IPS DF 6.9 (cell line): ENCODE measurements at regions not wholly inside any gene's neighbourhood (a gene's known extent, or its start where the extent isn't known, plus 50 kb on each side); places are given as distances from the start of the nearest gene placed in this dataset.
A peak's percentile ranks its signal among the peaks of the same experiment; 100 is the strongest.

Experiments used
- DNase-seq: peaks from one replicate; pipeline ENCODE4 v3.0.0-alpha.2; 2013; ENCODE audit warnings: low read depth, low spot score
- H3K27ac ChIP-seq: one replicate; pipeline ENCODE4 v1.5.1; 2013; ENCODE audit warnings: low read length, control low read depth
- H3K27me3 ChIP-seq: 2 replicates; pipeline ENCODE4 v1.6.1; 2013; ENCODE audit warnings: mild to moderate bottlenecking, low read length; ENCODE audit not compliant: control insufficient read depth, insufficient read depth
- H3K36me3 ChIP-seq: 2 replicates; pipeline ENCODE4 v1.6.1; 2013; ENCODE audit warnings: low read length; ENCODE audit not compliant: control insufficient read depth, insufficient read depth
- H3K4me1 ChIP-seq: 2 replicates; pipeline ENCODE4 v1.6.1; 2013; ENCODE audit warnings: low read length; ENCODE audit not compliant: control insufficient read depth, insufficient read depth
- H3K4me3 ChIP-seq: 2 replicates; pipeline ENCODE4 v1.5.1; 2013; ENCODE audit warnings: mild to moderate bottlenecking, low read length
- H3K9me3 ChIP-seq: 2 replicates; pipeline ENCODE4 v1.6.1; 2013; ENCODE audit warnings: low read length, inconsistent platforms; ENCODE audit not compliant: control insufficient read depth, insufficient read depth
- WGBS: extraction: QIAGEN DNeasy Blood & Tissue Kit; methylation state at CpG from one replicate; pipeline ENCODE4 v1.1.7; 2013; ENCODE audit warnings: mixed read lengths, missing lambda C conversion rate; ENCODE audit not compliant: insufficient read length, insufficient coverage; 5-methylcytosine and 5-hydroxymethylcytosine counted together

DNA sequence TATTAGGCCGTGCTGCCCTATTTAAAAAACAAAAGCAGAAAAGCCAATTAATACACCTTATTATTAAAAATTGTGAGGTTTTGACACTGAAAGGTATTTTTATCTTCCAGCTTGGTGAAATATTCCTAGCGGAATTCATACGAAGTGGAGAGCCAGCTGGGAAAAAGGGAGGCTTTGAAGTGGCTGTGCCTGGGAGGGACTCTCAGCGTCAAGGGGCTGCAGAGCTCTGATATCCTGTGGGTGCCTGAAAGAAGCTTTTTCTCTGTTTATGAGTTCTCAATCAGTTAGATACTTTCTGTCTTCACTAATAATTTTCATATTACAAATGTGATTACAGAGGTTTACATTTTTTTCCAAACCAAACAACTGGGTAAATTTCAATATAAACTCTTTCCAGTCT, 140.2 kb upstream of the MIR17HG start:
- H3K4me3 ChIP-seq = no peak overlapping the region
- no peaks in the 10 kb centered on the region; the same call in 1 of the 2 replicates for H3K4me1 ChIP-seq
- no peaks in the 10 kb centered on the region for H3K36me3 ChIP-seq
- no peak for DNase-seq
- WGBS = no CpG with 5 or more reads among the region's 4 CpGs
- H3K27ac ChIP-seq = no peak overlapping the region
- H3K9me3 ChIP-seq = no peaks in the 10 kb centered on the region
- H3K27me3 ChIP-seq = no peaks in the 10 kb centered on the region

DNA sequence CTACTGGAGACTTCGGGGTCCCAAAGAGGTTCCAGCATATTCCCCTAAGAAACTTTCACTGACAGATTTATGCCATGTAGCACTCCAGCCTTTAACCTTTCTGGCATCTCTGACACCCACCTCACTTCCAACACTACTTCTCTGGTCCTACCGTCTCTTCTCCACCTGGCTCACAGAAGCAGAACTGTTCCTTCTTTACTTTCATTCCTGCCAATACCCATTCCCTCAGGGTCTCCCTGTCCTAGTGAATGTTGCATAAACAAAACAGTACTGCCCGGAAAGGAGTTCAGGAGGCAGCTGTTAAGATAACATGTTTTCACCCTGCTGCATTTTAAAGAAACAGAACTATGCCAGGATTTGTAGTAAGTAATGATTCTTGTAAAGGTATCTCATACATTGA, 136.0 kb upstream of the MIR17HG start:
- DNase-seq = no peak
- no CpG with 5 or more reads among the region's 3 CpGs for WGBS
- H3K4me1 ChIP-seq = peaks cover 1% of the 10 kb centered on the region; the same call in 1 of the 2 replicates

DNA sequence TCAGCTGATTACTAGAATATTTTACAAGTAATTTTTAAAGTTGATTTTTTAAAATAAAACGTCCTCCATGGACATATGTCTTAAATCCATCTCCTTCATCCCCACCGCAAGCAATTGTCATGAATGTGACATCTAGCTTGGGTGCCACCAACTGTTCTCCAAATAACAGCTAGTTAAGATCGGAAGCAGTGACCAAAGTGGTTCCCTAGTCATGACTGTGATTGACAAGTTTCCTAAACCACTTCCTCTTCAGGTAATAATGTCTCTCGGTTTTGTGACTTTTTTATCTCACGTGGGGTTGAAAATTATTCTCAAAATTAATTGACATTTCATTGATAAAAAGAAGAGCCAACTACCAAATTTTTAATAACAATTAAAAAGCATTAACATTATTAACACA, 135.3 kb upstream of the MIR17HG start:
- H3K27ac ChIP-seq = no peak overlapping the region
- H3K4me3 ChIP-seq = no peak overlapping the region
- no peaks in the 10 kb centered on the region for H3K36me3 ChIP-seq
- H3K27me3 ChIP-seq = no peaks in the 10 kb centered on the region
- peaks cover 1% of the 10 kb centered on the region; the same call in 1 of the 2 replicates for H3K4me1 ChIP-seq
- no peak for DNase-seq
- WGBS = no CpG with 5 or more reads among the region's 5 CpGs
- no peaks in the 10 kb centered on the region for H3K9me3 ChIP-seq

More for the DNA sequence above, 136.0 kb upstream of the MIR17HG start:
- no peak overlapping the region for H3K27ac ChIP-seq
- no peaks in the 10 kb centered on the region for H3K27me3 ChIP-seq
- no peak overlapping the region for H3K4me3 ChIP-seq
- no peaks in the 10 kb centered on the region for H3K36me3 ChIP-seq
- no peaks in the 10 kb centered on the region for H3K9me3 ChIP-seq

DNA sequence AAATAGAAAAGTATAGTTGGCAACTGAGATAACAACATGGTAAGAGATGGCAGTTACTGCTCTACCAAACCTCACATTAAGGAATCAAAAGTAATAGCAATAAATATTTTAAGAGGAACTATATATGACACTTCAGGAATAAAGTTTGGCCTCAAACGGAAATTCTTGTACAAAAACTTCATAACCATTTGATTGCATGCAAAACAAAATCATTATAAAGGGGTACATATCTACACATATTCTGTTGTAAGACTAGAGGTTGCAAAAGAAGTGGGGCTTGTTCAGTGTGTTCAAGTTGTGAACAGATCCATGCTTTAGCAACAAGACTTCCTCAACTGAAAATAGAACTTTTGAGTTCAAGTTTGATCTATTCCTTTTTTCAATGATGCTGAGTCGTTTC, 133.5 kb upstream of the MIR17HG start:
- WGBS = no CpG with 5 or more reads among the region's 2 CpGs
- no peak overlapping the region for H3K27ac ChIP-seq
- H3K4me3 ChIP-seq = no peak overlapping the region
- no peaks in the 10 kb centered on the region for H3K27me3 ChIP-seq
- no peak for DNase-seq
- no peaks in the 10 kb centered on the region for H3K36me3 ChIP-seq
- peaks cover 1% of the 10 kb centered on the region; the same call in 1 of the 2 replicates for H3K4me1 ChIP-seq
- H3K9me3 ChIP-seq = no peaks in the 10 kb centered on the region

DNA sequence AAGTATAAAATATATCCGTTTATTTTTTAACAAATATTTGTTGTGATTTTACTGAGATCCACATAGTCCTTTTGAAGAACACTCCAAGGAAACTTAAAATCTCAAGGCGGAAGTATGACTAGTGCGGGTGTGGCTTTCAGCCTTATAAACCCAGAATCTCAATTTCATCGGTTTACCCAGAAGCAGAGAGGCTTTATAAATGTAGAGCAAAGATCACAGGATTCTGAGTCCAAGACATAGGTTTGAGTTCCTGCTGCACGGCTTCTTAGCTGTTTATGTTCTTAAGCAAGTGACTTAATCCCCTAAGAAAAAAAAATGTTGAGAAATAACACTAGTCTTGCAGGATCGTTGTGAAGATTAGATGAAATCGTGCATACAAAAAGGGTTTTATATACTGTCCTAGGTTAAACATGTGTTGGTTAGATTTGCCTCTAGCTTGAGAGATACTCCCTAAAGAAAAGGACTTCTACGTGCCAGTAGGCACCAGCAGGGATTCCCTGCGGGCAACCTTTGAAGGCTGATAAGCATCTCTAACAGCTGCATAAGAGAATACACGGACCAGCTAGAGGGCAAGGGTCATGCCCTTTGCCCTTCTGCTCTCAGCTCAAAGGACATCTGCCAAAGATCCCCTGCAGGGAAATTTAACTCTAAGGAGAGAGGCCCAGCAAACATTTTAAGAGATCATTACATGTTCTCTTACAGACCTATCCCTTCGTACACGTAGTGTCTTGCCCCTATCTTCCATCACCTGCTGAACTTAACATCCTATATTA, 130.4 kb upstream of the MIR17HG start:
- Histone ChIP-seq H3K36me3 (no peaks in the 10 kb centered on the region), H3K27ac (no peak overlapping the region), H3K9me3 (no peaks in the 10 kb centered on the region; the same call in 1 of the 2 replicates), H3K27me3 (0 out of 2 replicates have a peak, but pooled peaks cover 2% of the 10 kb centered on the region), H3K4me3 (no peak overlapping the region), H3K4me1 (peaks cover 2% of the 10 kb centered on the region; the same call in 1 of the 2 replicates)
- no CpG with 5 or more reads among the region's 12 CpGs for WGBS
- DNase-seq = no peak

DNA sequence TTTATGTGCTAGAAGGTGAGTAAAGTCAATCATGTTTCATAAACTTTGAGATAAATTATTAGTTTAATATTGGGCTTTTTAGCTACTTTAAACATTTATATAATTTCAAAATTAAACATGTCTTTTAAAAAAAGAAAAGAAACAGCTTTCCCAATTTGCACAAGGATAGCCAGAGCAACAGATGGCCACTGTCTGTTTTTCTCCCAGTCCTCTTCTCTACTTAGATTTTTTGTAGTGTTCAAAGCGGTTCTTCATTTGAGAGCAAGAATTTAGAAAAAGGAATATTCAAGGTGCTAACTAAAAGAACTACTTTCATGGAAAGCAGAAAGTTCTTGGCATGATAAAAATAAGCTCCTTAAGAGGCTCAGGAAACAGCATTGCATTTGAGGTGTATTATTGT, 128.3 kb upstream of the MIR17HG start:
- Histone ChIP-seq H3K4me3 (no peak overlapping the region), H3K9me3 (no peaks in the 10 kb centered on the region; the same call in 1 of the 2 replicates), H3K4me1 (0 out of 2 replicates have a peak, but pooled peaks cover 1% of the 10 kb centered on the region), H3K36me3 (no peaks in the 10 kb centered on the region), H3K27ac (no peak overlapping the region), H3K27me3 (0 out of 2 replicates have a peak, but pooled peaks cover 2% of the 10 kb centered on the region)
- no peak for DNase-seq
- WGBS = no CpG with 5 or more reads among the region's 1 CpG

DNA sequence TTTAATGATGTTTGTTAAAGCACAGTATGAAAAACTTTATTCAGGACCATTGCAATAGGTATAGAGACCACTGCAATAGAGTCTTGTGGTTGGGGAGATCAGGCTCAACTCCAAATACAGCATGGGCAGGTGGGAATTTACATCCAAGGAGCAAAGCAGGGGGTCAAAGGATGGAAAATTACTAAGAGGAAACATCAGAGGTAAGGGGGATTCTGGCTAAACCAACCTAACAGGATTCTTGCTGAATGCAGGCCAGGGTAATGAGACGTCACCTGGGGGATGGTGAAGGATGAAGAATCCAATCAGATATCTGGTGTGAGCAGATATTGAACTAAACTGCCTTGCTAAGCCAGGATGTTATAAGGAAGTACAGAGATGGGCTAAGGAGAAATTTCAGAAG, 126.6 kb upstream of the MIR17HG start:
- Histone ChIP-seq H3K27me3 (0 out of 2 replicates have a peak, but pooled peaks cover 2% of the 10 kb centered on the region), H3K36me3 (no peaks in the 10 kb centered on the region), H3K4me3 (no peak overlapping the region), H3K27ac (no peak overlapping the region), H3K9me3 (no peaks in the 10 kb centered on the region; the same call in 1 of the 2 replicates), H3K4me1 (0 out of 2 replicates have a peak, but pooled peaks cover 1% of the 10 kb centered on the region)
- peak; percentile 7 for DNase-seq
- WGBS = no CpG with 5 or more reads among the region's 1 CpG

DNA sequence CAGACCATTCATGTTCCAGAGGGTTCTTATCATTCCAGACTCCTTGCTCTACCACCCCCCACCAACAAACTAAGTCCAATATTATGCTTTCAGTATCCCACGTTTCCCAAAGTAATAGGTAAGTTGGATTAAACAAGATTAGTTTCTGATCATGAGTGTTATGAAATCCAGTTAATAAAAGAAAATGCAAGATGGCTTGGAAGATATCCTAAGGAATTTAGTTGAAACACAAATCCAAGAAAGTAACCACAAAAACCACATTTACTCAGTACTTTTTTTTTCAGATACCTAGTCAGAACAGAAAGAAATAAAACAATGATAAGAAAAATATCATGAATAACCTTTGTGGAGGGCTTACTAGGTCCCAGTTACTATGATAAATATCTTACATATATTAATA, 119.4 kb upstream of the MIR17HG start:
- no peak overlapping the region for H3K4me3 ChIP-seq
- no peak overlapping the region for H3K27ac ChIP-seq
- no peak for DNase-seq
- H3K27me3 ChIP-seq = no peaks in the 10 kb centered on the region
- no CpG with 5 or more reads among the region's 1 CpG for WGBS
- H3K4me1 ChIP-seq = no peaks in the 10 kb centered on the region
- no peaks in the 10 kb centered on the region for H3K36me3 ChIP-seq
- no peaks in the 10 kb centered on the region for H3K9me3 ChIP-seq

DNA sequence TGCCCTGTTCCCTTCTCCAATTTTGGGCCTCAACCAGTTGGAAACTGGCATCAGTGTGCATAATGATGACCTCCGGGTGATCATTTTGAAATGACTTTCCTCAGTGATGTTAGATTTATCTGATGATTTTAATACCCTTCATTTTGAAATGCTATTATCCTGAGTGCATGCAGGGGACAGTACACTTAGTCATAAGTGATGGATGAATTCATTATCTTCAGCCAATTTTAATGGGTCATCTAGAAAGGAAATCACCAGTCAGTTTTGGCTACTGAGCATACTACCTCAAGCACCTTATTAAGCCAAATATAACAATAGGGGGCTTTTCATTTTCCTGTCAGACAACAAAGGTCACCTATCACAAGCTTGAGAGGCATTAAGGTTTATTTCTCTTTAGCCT, 118.5 kb upstream of the MIR17HG start:
- no peak for DNase-seq
- no peaks in the 10 kb centered on the region for H3K4me1 ChIP-seq
- no peak overlapping the region for H3K4me3 ChIP-seq
- no peaks in the 10 kb centered on the region for H3K9me3 ChIP-seq
- no peaks in the 10 kb centered on the region for H3K36me3 ChIP-seq
- H3K27me3 ChIP-seq = no peaks in the 10 kb centered on the region
- no CpG with 5 or more reads among the region's 1 CpG for WGBS
- H3K27ac ChIP-seq = no peak overlapping the region

DNA sequence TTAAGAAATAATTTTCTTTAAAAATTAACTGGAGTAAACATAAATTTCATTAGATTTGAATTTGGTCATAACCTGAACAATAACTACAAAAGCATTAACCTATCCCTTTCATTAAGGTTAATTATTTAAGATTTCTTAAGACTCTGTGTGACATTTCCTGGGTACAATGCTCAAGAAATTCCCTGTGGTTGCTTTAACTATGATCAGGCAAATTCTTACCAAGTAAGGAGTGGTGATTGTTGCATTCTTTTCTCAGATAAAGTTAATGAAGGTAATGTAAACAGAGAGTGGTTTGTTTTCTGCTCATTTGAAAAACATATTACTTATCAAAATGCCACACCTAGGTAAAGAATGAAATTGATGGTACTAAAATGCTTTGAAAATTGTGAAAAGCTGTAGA, 114.8 kb upstream of the MIR17HG start:
- Histone ChIP-seq H3K9me3 (no peaks in the 10 kb centered on the region), H3K4me3 (no peak overlapping the region), H3K4me1 (no peaks in the 10 kb centered on the region), H3K27me3 (no peaks in the 10 kb centered on the region), H3K27ac (no peak overlapping the region), H3K36me3 (no peaks in the 10 kb centered on the region)
- no peak for DNase-seq

DNA sequence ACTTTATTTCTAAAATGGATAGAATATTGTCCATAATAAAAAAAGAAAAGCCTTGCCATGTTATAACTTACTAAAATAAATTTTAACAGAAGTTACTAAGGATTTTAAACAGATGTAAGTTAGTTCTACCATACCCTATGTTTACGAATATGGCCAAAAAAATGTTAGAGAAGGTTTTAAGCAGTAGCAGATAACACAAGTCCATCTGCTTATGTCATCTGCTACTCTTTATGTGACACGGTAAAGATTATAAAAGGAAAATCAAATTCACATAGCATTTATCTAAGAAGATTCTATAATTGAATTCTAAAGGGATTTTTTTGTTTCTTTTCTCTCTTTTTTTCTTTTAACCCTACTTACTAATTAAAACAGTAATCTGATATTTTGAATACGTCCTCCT, 114.2 kb upstream of the MIR17HG start:
- no peak for DNase-seq
- no peak overlapping the region for H3K27ac ChIP-seq
- no peaks in the 10 kb centered on the region for H3K27me3 ChIP-seq
- no CpG with 5 or more reads among the region's 3 CpGs for WGBS
- no peaks in the 10 kb centered on the region for H3K9me3 ChIP-seq
- H3K36me3 ChIP-seq = no peaks in the 10 kb centered on the region
- no peak overlapping the region for H3K4me3 ChIP-seq
- no peaks in the 10 kb centered on the region for H3K4me1 ChIP-seq
